Esophagus muscularis mucosa (tissue), 4 donors: ENCODE measurements at regions not wholly inside any gene's neighbourhood (a gene's known extent, or its start where the extent isn't known, plus 50 kb on each side); places are given as distances from the start of the nearest gene placed in this dataset.

Source experiments
- DNase-seq: peaks from one replicate; pipeline ENCODE4 v3.0.0-alpha.2; 2017; ENCODE audit errors: extremely low spot score
- H3K27ac ChIP-seq, 4 donors: fragments of 200-600 bp; sonication (generic); replicated peaks in 1 of 4; 1 replicate in 3 of 4; 2 replicates in 1 of 4; pipeline ENCODE4 v1.5.1; 2016 to 2019; ENCODE audit warnings: mild to moderate bottlenecking in 1 of 4
- H3K27me3 ChIP-seq, 4 donors: fragments of 200-600 bp; sonication (generic); one replicate each; pipeline versions ENCODE4 v1.5.1 to v1.6.0; 2016 to 2019
- H3K36me3 ChIP-seq, 4 donors: fragments of 200-600 bp; sonication (generic); one replicate each; pipeline ENCODE4 v1.5.1; 2016 to 2019
- H3K4me1 ChIP-seq, 4 donors: fragments of 200-600 bp; sonication (generic); one replicate each; pipeline ENCODE4 v1.5.1; 2016 to 2019
- H3K4me3 ChIP-seq, 4 donors: fragments of 200-600 bp; sonication (generic); 1 replicate in 2 of 4; 2 replicates in 2 of 4; pipeline ENCODE4 v1.5.1; 2016 to 2019; ENCODE audit warnings: mild to moderate bottlenecking in 4 of 4, moderate library complexity in 1 of 4
- H3K9me3 ChIP-seq, 4 donors: fragments of 200-600 bp; sonication (generic); 1 replicate in 3 of 4; 2 replicates in 1 of 4; pipeline ENCODE4 v1.5.1; 2016 to 2019
- EP300 ChIP-seq: sonication (generic); formaldehyde crosslinking; IDR thresholded peaks from one replicate; pipeline ENCODE4 v1.6.1; 2017; ENCODE audit warnings: antibody characterized with exemption
- POLR2A ChIP-seq: fragments of 450-650 bp; IDR thresholded peaks from one replicate; pipeline ENCODE4 v1.6.1; 2017; ENCODE audit warnings: antibody characterized with exemption, moderate library complexity, mild to moderate bottlenecking, low read depth
- POLR2AphosphoS5 ChIP-seq, 2 donors: sonication (generic); formaldehyde crosslinking; IDR thresholded peaks; one replicate each; pipeline ENCODE4 v1.6.1; 2017; ENCODE audit warnings: antibody characterized with exemption in 2 of 2
- WGBS: methylation state at CpG from one replicate; pipeline ENCODE4 v1.1.5; 2018; 5-methylcytosine and 5-hydroxymethylcytosine counted together
- intact Hi-C: fragments of 100-400 bp; cut with DNase I; formaldehyde crosslinking; loops from one replicate; pipeline ENCODE4 v1.15.1; 2023
- TF ChIP-seq, protein P1 (sequence below), 3 experiments: fragments of 200-600 bp in 2 of 3; fragments of 450-650 bp in 1 of 3; sonication (generic) in 2 of 3; IDR thresholded peaks; one replicate each; pipeline ENCODE4 v1.5.1; 2017 to 2019; ENCODE audit warnings: antibody characterized with exemption in 3 of 3, mild to moderate bottlenecking in 2 of 3, moderate library complexity in 1 of 3

DNA sequence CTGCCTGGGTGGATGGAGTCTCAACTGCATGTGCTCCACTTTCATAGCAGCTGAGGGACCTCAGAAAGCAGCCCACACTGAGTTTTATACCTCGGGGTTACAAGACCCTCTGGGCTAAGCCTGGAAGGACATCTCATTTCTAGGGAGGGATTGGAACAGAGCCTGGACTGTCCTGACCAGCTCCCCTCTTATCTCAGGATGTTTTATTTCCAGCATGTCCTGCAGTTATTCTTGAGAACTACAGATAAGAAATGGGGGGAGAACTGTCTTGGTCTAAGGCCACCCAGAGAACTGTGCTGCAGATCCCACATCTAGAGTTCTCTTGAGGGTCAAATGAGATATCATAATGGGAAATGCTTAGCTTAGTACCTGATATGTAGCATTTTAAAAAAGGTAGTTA, 97.3 kb upstream of the CHD6 start:
- DNase-seq, result no peak
- Histone ChIP-seq H3K27ac (no peak overlapping the region), H3K4me1 (no peaks in the 10 kb centered on the region), H3K9me3 (no peaks in the 10 kb centered on the region), H3K27me3 (no peaks in the 10 kb centered on the region), H3K4me3 (no peak overlapping the region), H3K36me3 (no peaks in the 10 kb centered on the region)
- no CpG with 5 or more reads among the region's 1 CpG for WGBS
- TF ChIP-seq POLR2AphosphoS5 (IDR thresholded peaks at IDR 0.05) (no peak), POLR2A (no peak), EP300 (no peak)
- TF ChIP-seq, protein P1, sequence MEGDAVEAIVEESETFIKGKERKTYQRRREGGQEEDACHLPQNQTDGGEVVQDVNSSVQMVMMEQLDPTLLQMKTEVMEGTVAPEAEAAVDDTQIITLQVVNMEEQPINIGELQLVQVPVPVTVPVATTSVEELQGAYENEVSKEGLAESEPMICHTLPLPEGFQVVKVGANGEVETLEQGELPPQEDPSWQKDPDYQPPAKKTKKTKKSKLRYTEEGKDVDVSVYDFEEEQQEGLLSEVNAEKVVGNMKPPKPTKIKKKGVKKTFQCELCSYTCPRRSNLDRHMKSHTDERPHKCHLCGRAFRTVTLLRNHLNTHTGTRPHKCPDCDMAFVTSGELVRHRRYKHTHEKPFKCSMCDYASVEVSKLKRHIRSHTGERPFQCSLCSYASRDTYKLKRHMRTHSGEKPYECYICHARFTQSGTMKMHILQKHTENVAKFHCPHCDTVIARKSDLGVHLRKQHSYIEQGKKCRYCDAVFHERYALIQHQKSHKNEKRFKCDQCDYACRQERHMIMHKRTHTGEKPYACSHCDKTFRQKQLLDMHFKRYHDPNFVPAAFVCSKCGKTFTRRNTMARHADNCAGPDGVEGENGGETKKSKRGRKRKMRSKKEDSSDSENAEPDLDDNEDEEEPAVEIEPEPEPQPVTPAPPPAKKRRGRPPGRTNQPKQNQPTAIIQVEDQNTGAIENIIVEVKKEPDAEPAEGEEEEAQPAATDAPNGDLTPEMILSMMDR (IDR thresholded peaks at IDR 0.05), result no peak
- intact Hi-C loops, result no loop called here

DNA sequence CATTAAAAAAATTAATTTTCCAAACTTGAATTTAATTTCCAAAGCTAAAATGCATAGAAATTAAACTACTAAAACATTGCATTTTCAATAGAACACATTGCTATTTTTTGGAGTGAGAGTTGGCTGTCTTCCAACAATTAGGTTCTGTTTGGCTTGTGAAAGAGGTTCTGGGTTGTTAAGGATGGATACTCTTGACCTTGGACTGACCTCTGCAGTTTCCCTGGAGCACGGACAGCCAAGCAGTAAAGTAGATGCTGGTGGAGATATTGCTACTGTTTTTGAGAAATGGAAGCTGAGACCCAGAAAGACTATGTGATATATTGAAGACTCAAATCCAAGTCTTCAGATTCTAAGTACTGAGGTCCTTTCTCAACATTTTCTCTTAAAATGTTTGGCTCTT, 95.9 kb upstream of the CHD6 start:
- intact Hi-C loops, result no loop called here
- TF ChIP-seq POLR2AphosphoS5 (IDR thresholded peaks at IDR 0.05), result no peak
- no peak for TF ChIP-seq POLR2A
- TF ChIP-seq, protein P1 (IDR thresholded peaks at IDR 0.05), result no peak
- no peak for TF ChIP-seq EP300
- 8% methylated on average over 1 of the region's 1 CpG for WGBS

DNA sequence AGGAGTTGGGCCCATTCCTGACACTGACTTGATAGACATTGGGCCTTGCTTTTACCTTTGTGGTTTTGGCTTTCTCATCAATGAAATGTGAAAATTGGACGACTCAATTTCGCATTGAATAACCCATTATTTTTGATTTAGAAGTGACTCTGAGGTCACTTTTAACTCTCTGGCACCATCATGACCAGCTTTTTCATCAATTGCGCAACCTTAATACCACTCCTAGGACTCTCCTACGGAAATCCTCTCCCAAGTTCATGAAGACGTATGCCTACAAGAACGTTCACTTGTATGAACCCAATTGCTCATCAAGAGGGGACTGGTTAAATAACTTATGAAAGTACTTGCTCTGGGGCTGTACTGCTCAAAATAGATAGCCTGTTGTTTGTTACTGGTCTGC, 86.7 kb upstream of the CHD6 start:
- Histone ChIP-seq H3K27ac (no peak overlapping the region), H3K4me1 (no peaks in the 10 kb centered on the region), H3K36me3 (no peaks in the 10 kb centered on the region), H3K4me3 (no peak overlapping the region), H3K9me3 (no peaks in the 10 kb centered on the region), H3K27me3 (no peaks in the 10 kb centered on the region)
- intact Hi-C loops, result no loop called here
- no peak for TF ChIP-seq EP300
- TF ChIP-seq POLR2A, result no peak
- TF ChIP-seq POLR2AphosphoS5 (IDR thresholded peaks at IDR 0.05), result no peak
- TF ChIP-seq, protein P1 (IDR thresholded peaks at IDR 0.05), result no peak
- no peak for DNase-seq
- 90% methylated on average over 6 of the region's 6 CpGs for WGBS

More for the DNA sequence above, 95.9 kb upstream of the CHD6 start:
- no peaks in the 10 kb centered on the region for H3K9me3 ChIP-seq
- H3K27ac ChIP-seq, result no peak overlapping the region
- no peaks in the 10 kb centered on the region for H3K36me3 ChIP-seq
- H3K4me3 ChIP-seq, result no peak overlapping the region
- no peaks in the 10 kb centered on the region for H3K27me3 ChIP-seq
- no peak for DNase-seq
- H3K4me1 ChIP-seq, result no peaks in the 10 kb centered on the region

DNA sequence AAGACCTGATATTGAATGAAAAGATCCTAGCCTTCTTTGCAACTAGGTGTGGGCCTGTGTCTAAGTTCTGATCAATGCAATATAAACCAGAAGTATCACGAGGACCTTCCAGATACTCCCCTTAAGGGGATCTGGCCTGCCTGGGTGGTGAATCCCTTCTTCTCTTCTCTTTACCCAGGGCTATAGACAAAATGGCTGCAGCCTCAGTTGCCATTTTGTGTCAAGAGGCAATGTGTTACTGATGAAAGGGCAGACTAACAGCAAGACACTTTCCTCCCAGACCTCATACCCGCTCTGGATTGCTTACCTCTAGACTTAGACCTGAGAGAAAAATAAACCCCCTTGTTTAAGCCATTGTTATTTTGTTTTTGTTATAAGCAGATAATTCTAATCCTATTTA, 84.5 kb upstream of the CHD6 start:
- 86% methylated on average over 2 of the region's 2 CpGs for WGBS

More for the DNA sequence above, 84.5 kb upstream of the CHD6 start:
- intact Hi-C loops, result no loop called here
- H3K36me3 ChIP-seq, result no peaks in the 10 kb centered on the region
- no peak overlapping the region for H3K4me3 ChIP-seq
- no peaks in the 10 kb centered on the region for H3K9me3 ChIP-seq
- DNase-seq, result no peak
- H3K27ac ChIP-seq, result no peak overlapping the region
- H3K4me1 ChIP-seq, result no peaks in the 10 kb centered on the region
- TF ChIP-seq EP300 (no peak), POLR2A (no peak), POLR2AphosphoS5 (IDR thresholded peaks at IDR 0.05) (no peak)
- TF ChIP-seq, protein P1 (IDR thresholded peaks at IDR 0.05), result no peak
- no peaks in the 10 kb centered on the region for H3K27me3 ChIP-seq
